IMR-90 (cell line): ENCODE measurements at regions not wholly inside any gene's neighbourhood (a gene's known extent, or its start where the extent isn't known, plus 50 kb on each side); places are given as distances from the start of the nearest gene placed in this dataset.

ENCODE experiments used
- BHLHE40 ChIP-seq: fragments of 150-350 bp; IDR thresholded peaks from 2 replicates; pipeline ENCODE4 v1.6.1; 2016; ENCODE audit warnings: mild to moderate bottlenecking, low read depth, low read length
- CEBPB ChIP-seq: IDR thresholded peaks from 2 replicates; pipeline ENCODE4 v1.6.1; 2012; ENCODE audit warnings: low read depth, low read length, improper control_type of control experiment
- CTCF ChIP-seq: conservative IDR thresholded peaks from 2 replicates; pipeline ENCODE4 v1.5.1; 2012; ENCODE audit warnings: mild to moderate bottlenecking, low read depth, low read length, improper control_type of control experiment
- NFE2L2 ChIP-seq: fragments of 150-350 bp; IDR thresholded peaks from 2 replicates; pipeline ENCODE4 v1.6.1; 2016; ENCODE audit warnings: low read depth, mild to moderate bottlenecking, low read length
- POLR2A ChIP-seq: IDR thresholded peaks from 2 replicates; pipeline ENCODE4 v1.6.1; 2012; ENCODE audit warnings: mild to moderate bottlenecking, low read depth, low read length

GRCh38 chr1:73026114-73026513, 743.8 kb upstream of the NEGR1 start:
- no peak for TF ChIP-seq CTCF
- no peak for TF ChIP-seq BHLHE40
- TF ChIP-seq CEBPB = no peak
- TF ChIP-seq POLR2A = no peak
- no peak for TF ChIP-seq NFE2L2
